HG02973 (cell line): ENCODE measurements at regions not wholly inside any gene's neighbourhood (a gene's known extent, or its start where the extent isn't known, plus 50 kb on each side); places are given as distances from the start of the nearest gene placed in this dataset.

Source experiments
- ATAC-seq: cut with Tn5 transposase; IDR thresholded peaks from one replicate; pipeline ENCODE4 v1.9.1; 2021; ENCODE audit warnings: moderate library complexity; ENCODE audit not compliant: unreplicated experiment

GRCh38 chr20:11231742-11232648, 558.2 kb upstream of the JAG1 start:
- no peak for ATAC-seq

GRCh38 chr20:11232896-11233295, 559.1 kb upstream of the JAG1 start:
- no peak for ATAC-seq

DNA sequence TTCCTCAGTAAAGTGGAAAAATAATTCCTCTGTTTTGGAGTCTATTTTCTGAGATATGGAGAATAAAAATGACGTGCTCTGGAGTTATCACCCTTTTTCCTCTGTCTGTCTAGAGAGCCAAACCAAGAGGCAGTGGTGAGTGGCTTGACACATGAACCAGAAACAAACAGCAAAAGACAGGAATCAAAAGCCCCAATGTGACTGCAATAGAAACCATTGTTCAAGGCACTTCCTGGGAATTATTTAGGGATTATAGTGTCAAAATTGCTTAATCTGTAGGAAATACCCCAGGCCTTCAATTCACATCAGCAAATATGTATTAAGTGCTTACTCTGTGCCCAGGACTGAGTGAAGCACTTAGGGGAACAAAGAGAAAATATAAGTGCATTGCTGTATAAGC, 560.4 kb upstream of the JAG1 start:
- no peak for ATAC-seq

DNA sequence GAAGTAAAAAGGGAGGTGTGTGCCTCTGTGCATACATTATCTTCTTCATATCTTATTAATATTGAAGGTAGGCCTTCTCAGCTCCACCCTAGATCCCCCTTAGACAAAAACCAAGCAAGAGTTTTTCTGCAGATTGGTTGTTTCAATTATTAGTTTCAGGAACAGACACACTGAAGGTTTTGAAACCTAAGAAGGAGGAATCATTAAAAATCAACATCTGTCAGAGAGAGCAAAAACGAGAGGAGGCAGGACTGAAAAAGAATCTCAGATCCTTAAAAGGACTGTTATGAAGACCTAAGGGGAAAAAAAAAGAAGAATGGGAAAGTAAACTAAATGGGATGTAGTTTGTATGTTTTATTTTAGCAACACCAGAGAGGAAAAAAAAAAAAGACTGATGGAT, 560.8 kb upstream of the JAG1 start:
- ATAC-seq = no peak

- no peak for ATAC-seq
These were observed 561.3 kb upstream of the JAG1 start for GRCh38 chr20:11235058-11235457.

DNA sequence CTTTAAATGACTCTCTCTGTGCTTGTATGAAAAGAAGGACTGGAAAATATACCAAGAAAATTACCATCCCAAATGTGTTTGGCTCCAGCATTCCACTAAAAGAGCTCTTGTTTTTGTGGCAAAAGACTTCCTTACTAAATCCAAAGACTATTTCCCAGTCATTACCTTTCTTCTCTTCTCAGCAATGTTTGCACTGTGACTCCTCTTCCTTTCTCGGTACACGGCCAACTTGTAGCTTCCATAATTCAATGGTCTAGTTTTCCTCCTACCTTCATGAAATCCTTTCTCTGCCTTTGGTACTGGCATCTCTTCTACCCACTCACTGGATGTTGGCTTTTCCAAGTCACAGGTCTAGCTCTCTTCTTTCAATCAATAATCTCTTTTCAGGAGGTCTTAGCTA, 568.5 kb upstream of the JAG1 start:
- no peak for ATAC-seq

DNA sequence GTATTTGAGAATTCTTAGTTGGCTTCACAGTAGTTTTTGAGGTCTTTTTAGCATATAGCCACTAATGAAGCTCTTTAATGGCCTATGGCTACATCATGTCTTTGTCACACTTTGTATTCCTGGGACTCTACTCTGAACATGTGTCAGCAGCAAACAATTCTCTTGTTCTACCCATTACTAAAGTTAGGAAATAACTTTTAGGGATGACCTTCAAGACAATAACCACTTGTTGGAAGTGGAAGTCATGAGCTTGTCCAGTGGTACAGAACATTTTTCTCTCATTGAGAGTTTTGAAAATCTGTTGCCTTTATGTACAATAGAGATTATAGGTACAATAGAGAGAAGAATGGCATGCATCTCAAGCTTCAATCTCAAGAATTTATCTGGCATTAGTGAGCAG, 571.6 kb upstream of the JAG1 start:
- no peak for ATAC-seq

DNA sequence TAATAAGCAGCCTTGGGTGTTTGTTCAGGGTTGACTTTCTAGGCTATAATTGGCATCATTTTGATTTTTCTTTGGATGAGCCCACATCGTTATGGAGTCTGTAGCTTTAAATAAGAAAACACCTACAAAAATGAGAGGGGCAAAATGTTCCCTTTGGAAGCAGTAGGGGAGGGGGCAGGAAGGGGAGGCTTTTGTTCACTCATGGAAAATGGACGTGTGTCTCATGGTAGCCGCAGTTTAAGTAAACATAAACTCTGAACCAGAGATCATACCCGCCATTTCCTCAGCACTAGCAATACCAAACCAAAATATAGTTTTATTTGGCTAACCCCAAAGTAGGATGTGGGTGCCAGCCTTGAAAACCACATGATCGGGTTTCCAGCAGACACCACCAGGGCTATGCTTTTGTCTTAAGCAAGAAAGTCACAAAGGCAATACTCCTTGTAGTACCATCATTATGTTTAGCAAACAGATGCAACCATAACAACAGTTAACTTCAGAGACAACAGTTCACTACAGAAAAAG, 572.5 kb upstream of the JAG1 start:
- no peak for ATAC-seq

DNA sequence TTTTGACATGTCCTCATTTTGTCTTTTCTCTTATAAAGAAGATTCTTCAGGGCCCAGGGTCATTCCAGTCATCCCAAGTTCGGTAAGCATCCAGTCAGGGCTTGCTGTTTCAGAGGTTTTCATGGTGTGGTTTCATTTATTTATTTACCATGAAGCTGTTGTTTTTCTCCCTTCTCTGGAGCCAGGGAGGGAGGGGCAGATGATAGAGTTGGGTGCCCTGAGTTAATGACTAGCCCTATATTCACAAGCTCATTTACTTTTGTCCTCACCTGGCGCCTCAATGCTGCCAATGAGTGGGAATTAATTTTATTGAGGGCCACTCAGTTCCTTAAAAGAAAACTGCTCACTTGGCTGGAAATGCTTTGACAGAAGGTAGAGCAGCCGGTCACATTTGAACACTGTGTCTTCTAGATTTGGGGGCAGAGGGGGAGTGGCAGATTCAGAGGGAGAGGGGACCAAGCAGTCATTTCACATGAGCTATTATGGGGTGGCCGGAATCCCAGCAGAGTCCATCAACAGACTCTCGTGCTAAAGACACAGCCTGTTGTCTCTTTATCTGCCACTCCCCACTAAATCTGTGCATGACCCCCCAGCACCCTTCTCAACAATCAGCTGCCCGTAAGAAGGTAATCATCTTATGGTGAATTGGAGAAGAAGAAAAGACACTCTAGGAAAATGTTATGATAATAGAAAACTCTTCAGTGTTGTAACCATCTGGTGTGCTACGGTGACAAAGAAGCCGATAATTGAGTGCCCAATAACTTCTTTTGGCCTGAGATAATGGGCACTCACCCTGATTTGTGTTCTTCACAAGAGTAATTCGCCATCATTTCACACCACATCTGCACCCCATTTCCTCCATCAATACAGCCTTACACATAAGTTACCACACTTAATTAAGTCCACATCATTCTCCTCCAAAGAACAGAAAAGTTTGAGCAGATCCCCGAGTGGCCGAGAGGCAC, 573.5 kb upstream of the JAG1 start:
- no peak for ATAC-seq

- no peak for ATAC-seq
These were observed 574.2 kb upstream of the JAG1 start for GRCh38 chr20:11248011-11248409.

GRCh38 chr20:11248687-11249638, 575.2 kb upstream of the JAG1 start:
- ATAC-seq = no peak

DNA sequence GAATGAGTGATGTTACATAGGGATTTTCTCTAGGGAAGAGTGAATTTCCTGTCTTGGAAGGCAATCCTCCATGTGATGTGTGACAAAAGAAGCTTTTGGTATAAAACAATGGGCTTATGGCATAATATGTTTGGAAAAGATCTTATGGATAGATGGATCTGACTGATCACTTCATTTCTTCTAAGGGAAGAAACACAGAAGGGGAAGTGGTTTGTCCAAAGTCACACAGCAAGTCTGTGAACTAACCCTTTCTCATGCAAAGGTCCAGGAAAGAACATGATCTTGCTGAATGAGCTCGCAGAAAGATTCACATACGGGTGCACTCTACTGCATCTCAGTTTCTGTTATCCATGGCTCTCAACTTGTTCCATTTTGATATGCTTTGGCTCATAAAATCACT, 575.9 kb upstream of the JAG1 start:
- ATAC-seq = no peak

DNA sequence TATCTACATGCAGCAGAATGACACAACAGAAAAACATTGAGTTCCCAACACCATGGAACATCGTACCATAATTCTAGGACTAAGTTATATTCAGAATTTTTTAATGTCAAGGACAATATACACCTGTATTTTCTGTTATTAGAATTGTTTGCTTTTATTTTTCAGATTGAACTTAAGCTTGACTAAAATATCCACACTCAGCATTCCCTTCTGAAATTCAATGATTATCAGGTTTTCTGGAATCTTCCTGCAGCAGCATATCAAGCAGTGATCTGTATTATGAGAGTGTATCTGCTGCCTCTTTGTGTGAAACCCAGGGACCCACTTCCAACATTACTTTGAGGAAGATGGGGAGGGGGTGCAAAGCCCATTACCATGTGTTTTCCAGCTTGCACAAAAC, 578.6 kb upstream of the JAG1 start:
- no peak for ATAC-seq

GRCh38 chr20:11255455-11255854, 581.7 kb upstream of the JAG1 start:
- no peak for ATAC-seq

DNA sequence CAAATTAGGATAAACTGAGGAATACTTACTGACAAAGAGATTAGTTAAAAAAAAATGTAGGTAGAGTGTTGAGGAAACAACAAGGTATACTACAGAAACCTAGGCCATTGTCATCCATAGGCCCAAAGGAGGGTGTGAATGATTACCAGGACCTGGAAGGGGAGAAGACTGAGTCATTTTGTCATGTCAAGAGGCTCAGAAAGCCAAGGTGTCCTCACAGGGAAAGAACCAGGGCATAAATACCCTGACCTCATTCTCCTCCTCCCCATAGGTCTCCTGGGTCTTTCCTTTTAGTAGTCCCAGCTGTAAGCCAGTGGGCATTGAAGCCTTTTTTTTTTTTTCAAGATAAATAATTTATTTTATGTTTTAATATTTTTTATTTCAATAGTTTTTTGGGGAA, 582.1 kb upstream of the JAG1 start:
- no peak for ATAC-seq

DNA sequence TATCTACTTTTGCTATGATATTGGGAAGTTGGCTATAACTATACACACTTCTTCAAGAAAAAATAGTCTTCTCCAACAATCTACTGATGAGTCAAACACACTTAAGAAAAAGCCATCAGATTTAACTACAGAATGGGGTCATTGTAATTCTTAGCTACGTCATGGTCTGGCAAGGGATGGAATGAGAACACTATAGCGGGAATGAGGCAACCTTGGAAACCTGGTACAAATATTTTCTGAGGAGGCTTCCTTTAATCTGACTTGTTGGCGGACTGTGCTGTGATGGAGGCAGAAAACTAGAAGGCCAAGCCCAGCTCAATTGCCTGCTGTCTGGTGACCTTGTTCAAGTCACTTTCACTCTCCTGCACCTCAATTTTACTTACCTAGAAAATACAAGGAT, 586.8 kb upstream of the JAG1 start:
- ATAC-seq = no peak

DNA sequence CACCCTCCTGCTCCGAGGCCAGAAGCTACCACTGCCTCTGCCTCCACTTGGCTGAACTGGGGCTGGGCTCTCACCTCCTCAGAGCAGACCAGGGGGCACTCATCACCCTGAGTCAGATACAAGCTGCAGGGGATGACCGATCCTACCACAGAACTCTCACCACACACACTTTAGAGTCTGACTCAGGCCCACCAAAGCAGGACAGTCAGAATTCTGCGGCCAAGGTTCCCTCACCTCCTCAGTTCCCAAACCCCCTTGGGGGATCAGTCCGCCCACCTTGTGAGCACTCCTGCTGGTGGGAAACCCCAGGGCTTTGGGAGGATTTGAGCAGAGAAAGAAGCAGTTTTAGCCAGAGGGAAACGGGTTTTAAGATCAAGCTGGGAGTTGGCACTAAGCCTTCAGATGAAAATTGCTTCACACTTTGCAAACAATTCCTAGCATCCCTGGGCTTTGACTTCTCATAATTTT, 587.8 kb upstream of the JAG1 start:
- no peak for ATAC-seq

- ATAC-seq = no peak
These were observed 592.8 kb upstream of the JAG1 start for GRCh38 chr20:11266571-11266970.

DNA sequence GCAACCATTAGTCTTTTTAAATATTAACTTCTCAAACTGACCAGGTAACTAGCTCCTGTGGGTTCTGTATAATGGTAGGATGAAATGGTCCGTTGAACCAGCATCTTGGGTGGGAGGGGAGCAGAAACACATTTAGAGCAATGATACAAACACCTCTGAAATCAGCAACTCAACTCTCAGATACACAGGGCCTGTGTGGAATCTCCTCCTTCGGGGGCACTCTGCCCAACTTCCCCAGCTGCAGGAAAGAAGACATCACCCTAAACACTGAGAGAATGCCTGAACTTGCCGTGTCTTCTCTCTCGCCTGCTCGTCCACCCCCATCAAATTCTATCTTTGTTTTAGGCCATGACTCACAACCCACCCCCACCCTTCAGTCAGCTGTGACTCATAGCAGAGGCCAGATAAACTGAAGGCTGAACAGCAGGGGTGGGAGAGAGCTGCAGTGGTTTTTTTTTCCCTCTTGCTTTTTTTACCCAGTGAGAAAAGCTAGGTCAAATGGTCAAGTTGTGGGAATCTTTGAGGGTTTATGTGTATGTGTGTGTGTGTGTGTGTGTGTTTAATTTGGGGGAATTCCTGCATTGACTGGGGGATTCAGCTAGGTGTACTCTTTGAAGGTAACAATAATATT, 593.4 kb upstream of the JAG1 start:
- peak; percentile 64 for ATAC-seq

GRCh38 chr20:11267762-11268335, 594.0 kb upstream of the JAG1 start:
- no peak for ATAC-seq
